ENCODE measurements at regions not wholly inside any gene's neighbourhood (a gene's known extent, or its start where the extent isn't known, plus 50 kb on each side); places are given as distances from the start of the nearest gene placed in this dataset.

DNA sequence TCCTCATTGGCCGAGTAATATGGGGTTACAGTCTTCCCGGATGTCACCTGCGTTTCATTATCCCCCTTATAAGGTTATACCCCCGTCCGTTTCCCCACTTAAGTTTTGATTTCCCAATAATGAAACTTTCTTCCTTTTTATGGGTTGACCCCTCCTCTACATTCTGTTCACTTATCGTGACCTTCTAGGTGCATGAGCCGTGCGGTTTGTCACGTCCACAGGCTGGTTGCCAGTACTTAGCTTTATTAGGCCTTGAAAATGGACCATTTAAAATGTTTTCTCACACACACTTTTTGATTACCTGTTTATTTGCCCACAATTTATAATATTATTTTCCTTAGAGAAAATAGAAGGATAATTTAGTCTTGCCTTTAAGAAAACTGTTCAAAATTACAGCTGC lies 111.5 kb downstream of the FAM174A start:
- 79% methylated on average over 9 of the region's 9 CpGs; no CpG with 5 or more reads in 1 of the 2 experiments for WGBS, 2 experiments (ENCODE audit: extremely low coverage in 1 of 2, insufficient coverage in 1 of 2, insufficient read length in 1 of 2, insufficient replicate concordance in 2 of 2, low coverage in 1 of 2, low lambda C conversion rate in 2 of 2, missing lambda C conversion rate in 1 of 2)

More for the DNA sequence above, 111.5 kb downstream of the FAM174A start:
- FAIRE-seq, result no peak
- Histone ChIP-seq H3K4me2 (ENCODE audit: insufficient read depth in 1 of 2, low read depth in 2 of 2, low read length in 2 of 2) (no peak overlapping the region), H3K56ac (replicated peaks; ENCODE audit: insufficient read length, low read depth, low read length) (no peak overlapping the region), H2AK5ac (ENCODE audit: low read depth, low read length) (no peak overlapping the region), H2BK12ac (ENCODE audit: low read depth, low read length) (no peak overlapping the region), H3K23me2 (ENCODE audit: low read depth, low read length) (no peaks in the 10 kb centered on the region), H3K79me1 (ENCODE audit: low read depth, low read length) (no peaks in the 10 kb centered on the region), H3K18ac (ENCODE audit: extremely low read depth, low read length) (no peak overlapping the region), H2BK120ac (replicated peaks; ENCODE audit: low read depth, low read length) (no peak overlapping the region), H3K79me2 (ENCODE audit: control insufficient read depth in 1 of 2, insufficient read depth in 2 of 2, low read length in 2 of 2) (no peaks in the 10 kb centered on the region), H2BK5ac (ENCODE audit: low read depth, low read length) (no peak overlapping the region), H2BK20ac (ENCODE audit: low read length) (no peak overlapping the region), H4K20me1 (replicated peaks in 1 of 2; ENCODE audit: control insufficient read depth in 1 of 2, insufficient read depth in 2 of 2, low read length in 2 of 2) (no peaks in the 10 kb centered on the region), H3K23ac (ENCODE audit: insufficient read length) (no peak overlapping the region), H3K4me3 (ENCODE audit: extremely low read depth in 1 of 4, insufficient read depth in 2 of 4, low read depth in 3 of 4, low read length in 4 of 4) (no peak overlapping the region), H3K4ac (replicated peaks; ENCODE audit: insufficient read length, low read depth, low read length) (no peak overlapping the region), H4K91ac (replicated peaks; ENCODE audit: insufficient read length, low read length) (no peak overlapping the region), H3K14ac (ENCODE audit: insufficient read length) (no peak overlapping the region), H3K9ac (replicated peaks in 1 of 4; ENCODE audit: extremely low read depth in 1 of 4, low read depth in 3 of 4, low read length in 3 of 4) (no peak overlapping the region), H4K5ac (ENCODE audit: insufficient read length, low read depth, low read length) (no peak overlapping the region), H3K27ac (ENCODE audit: low read depth, low read length) (no peak overlapping the region), H4K8ac (ENCODE audit: extremely low read depth, insufficient read depth, low read length) (no peak overlapping the region), H2BK15ac (ENCODE audit: low read length) (no peak overlapping the region), H3K9me3 (ENCODE audit: insufficient read depth in 2 of 2, low read depth in 1 of 2, low read length in 1 of 2) (no peaks in the 10 kb centered on the region), H2AFZ (ENCODE audit: low read length) (peak overlapping the region; percentile 76; the same call in 1 of the 2 replicates), H3K36me3 (ENCODE audit: control insufficient read depth in 2 of 4, insufficient read depth in 4 of 4, low read length in 3 of 4) (no peaks in the 10 kb centered on the region), H3K4me1 (replicated peaks in 1 of 4; ENCODE audit: control insufficient read depth in 3 of 4, insufficient read depth in 4 of 4, low read length in 3 of 4) (peaks cover 0 to 5% (median 3%) of the 10 kb centered on the region in 4 experiments; a peak in 3 of 7 replicates), H3K27me3 (replicated peaks in 1 of 4; ENCODE audit: control insufficient read depth in 3 of 4, extremely low read depth in 1 of 4, insufficient read depth in 3 of 4, low read length in 3 of 4) (no peaks in the 10 kb centered on the region)
- CTCF ChIA-PET (ENCODE audit: partially characterized antibody), result interaction anchor here (0.6 kb wide), 1 partner anchor 1180 kb away, joined by 3 read pairs; no protein-coding TSS in a partner anchor
- POLR2A ChIA-PET (ENCODE audit: partially characterized antibody), result no interaction called here
- TF ChIP-seq MAFK (IDR thresholded peaks at IDR 0.05; ENCODE audit: low read depth, low read length), result no peak
- no peak for TF ChIP-seq SIX5 (IDR thresholded peaks at IDR 0.05; ENCODE audit: low read depth, low read length)
- TF ChIP-seq CBX5 (IDR thresholded peaks at IDR 0.05; ENCODE audit: low read depth, low read length), result no peak
- no peak for TF ChIP-seq HDAC6 (IDR thresholded peaks at IDR 0.05; ENCODE audit: low read depth, low read length)
- no peak for TF ChIP-seq FOSL1 (IDR thresholded peaks at IDR 0.05; ENCODE audit: insufficient read depth, low read depth, low read length)
- TF ChIP-seq RBBP5 (IDR thresholded peaks at IDR 0.05; ENCODE audit: borderline replicate concordance, low read depth, low read length), result no peak
- no peak for TF ChIP-seq TCF12 (IDR thresholded peaks at IDR 0.05; ENCODE audit: low read depth, low read length)
- no peak for TF ChIP-seq SP1 (IDR thresholded peaks at IDR 0.05; ENCODE audit: low read depth, low read length)
- TF ChIP-seq CREB1 (IDR thresholded peaks at IDR 0.05), result no peak
- no peak for TF ChIP-seq HDAC2 (IDR thresholded peaks at IDR 0.05; ENCODE audit: borderline replicate concordance in 1 of 2, low read depth in 2 of 2, low read length in 2 of 2)
- no peak for DNase-seq (ENCODE audit: low read depth in 1 of 2, low spot score in 2 of 2)

Measured in H1 (cell line).